K562 (cell line): ENCODE measurements at regions not wholly inside any gene's neighbourhood (a gene's known extent, or its start where the extent isn't known, plus 50 kb on each side); places are given as distances from the start of the nearest gene placed in this dataset.

Experiments
- ATAC-seq: fragments of 200-7000 bp; cut with Tn5 transposase; 3 replicates; pipeline ENCODE4 v1.9.1; 2020; ENCODE audit warnings: moderate library complexity
- BruUV-seq: library from RNA; stranded (reverse); fragments of 400-500 nt; replicated peaks from 2 replicates; lab custom pipeline; 2021; lab: Mats Ljungman, UMichigan
- CTCF ChIA-PET: fragments of 300-600 bp; formaldehyde crosslinking; extraction: SDS; loops from one replicate; lab custom pipeline; 2021; ENCODE audit warnings: low intra/inter-chr PET ratio; lab: Yijun Ruan, JAX
- POLR2A ChIA-PET: fragments of 300-600, 350-650 bp; sonication (Branson Sonifier 250); formaldehyde crosslinking; extraction: SDS; loops from one replicate; lab custom pipeline; 2021; ENCODE audit warnings: antibody characterized with exemption, inconsistent platforms; lab: Yijun Ruan, JAX
- DNase-seq, 4 experiments: peaks; one replicate each; pipeline versions ENCODE4 v3.0.0 to v3.0.0-alpha.2; 2011 to 2018; ENCODE audit warnings: low spot score in 3 of 4, mixed read lengths in 3 of 4; ENCODE audit errors: extremely low read depth in 1 of 4
- FAIRE-seq: peaks from 2 replicates; lab custom pipeline; 2011; peaks lifted over from hg19 to GRCh38; lab: Jason Lieb, UNC
- H2AFZ ChIP-seq: 2 replicates; pipeline ENCODE4 v1.6.0; 2011; ENCODE audit warnings: low read depth, low read length, control low read depth, inconsistent platforms
- H3K27ac ChIP-seq: fragments of 200-600 bp; 3 replicates; pipeline ENCODE4 v1.8.0; 2011; ENCODE audit warnings: low read depth, mild to moderate bottlenecking, control low read depth, inconsistent platforms, low read length, moderate library complexity, mixed read lengths; ENCODE audit errors: extremely low read depth
- H3K27me3 ChIP-seq, 2 experiments: fragments of 300-600 bp in 1 of 2; 2 replicates in 1 of 2; 3 replicates in 1 of 2; pipeline versions ENCODE4 v1.6.0 to v1.8.0; 2011; ENCODE audit warnings: inconsistent platforms in 2 of 2, low read length in 2 of 2, mild to moderate bottlenecking in 1 of 2, mixed read lengths in 1 of 2, moderate library complexity in 1 of 2; ENCODE audit not compliant: control insufficient read depth in 2 of 2, insufficient read depth in 2 of 2
- H3K36me3 ChIP-seq: fragments of 300-600 bp; 3 replicates; pipeline ENCODE4 v1.8.0; 2011; ENCODE audit warnings: mild to moderate bottlenecking, low read length, inconsistent platforms; ENCODE audit not compliant: control insufficient read depth, insufficient read depth
- H3K4me1 ChIP-seq, 2 experiments: fragments of 200-600 bp in 1 of 2; replicated peaks in 1 of 2; 2 replicates in 1 of 2; 3 replicates in 1 of 2; pipeline versions ENCODE4 v1.5.1 to v1.8.0; 2011; ENCODE audit warnings: inconsistent platforms in 2 of 2, low read length in 2 of 2, mild to moderate bottlenecking in 1 of 2, mixed read lengths in 1 of 2, moderate library complexity in 1 of 2; ENCODE audit not compliant: control insufficient read depth in 2 of 2, insufficient read depth in 2 of 2
- H3K4me2 ChIP-seq: 2 replicates; pipeline ENCODE4 v1.6.1; 2011; ENCODE audit warnings: low read length, control low read depth, inconsistent platforms, mixed read lengths; ENCODE audit not compliant: insufficient read depth
- H3K4me3 ChIP-seq: fragments of 200-600 bp; sonication (generic), shearing (Covaris generic); 2 replicates; pipeline ENCODE4 v1.5.1; 2016; ENCODE audit warnings: control low read depth, inconsistent platforms
- H3K79me2 ChIP-seq: fragments of 200-600 bp; 3 replicates; pipeline ENCODE4 v1.8.0; 2011; ENCODE audit warnings: low read length, inconsistent platforms; ENCODE audit not compliant: control insufficient read depth, insufficient read depth
- H3K9ac ChIP-seq, 2 experiments: 2 replicates each; pipeline versions ENCODE4 v1.6.0 to v1.6.1; 2011; ENCODE audit warnings: low read depth in 2 of 2, low read length in 2 of 2, control low read depth in 1 of 2, inconsistent platforms in 1 of 2, mild to moderate bottlenecking in 1 of 2, mixed read lengths in 1 of 2; ENCODE audit not compliant: insufficient read depth in 1 of 2
- H3K9me1 ChIP-seq: one replicate; pipeline ENCODE4 v1.6.0; 2011; ENCODE audit warnings: inconsistent platforms, mild to moderate bottlenecking, low read length, moderate library complexity; ENCODE audit not compliant: control insufficient read depth, insufficient read depth
- H3K9me3 ChIP-seq: replicated peaks from 2 replicates; pipeline ENCODE4 v1.5.1; 2011; ENCODE audit warnings: low read depth, low read length, inconsistent platforms; ENCODE audit not compliant: control insufficient read depth, insufficient read depth
- H4K20me1 ChIP-seq: replicated peaks from 2 replicates; pipeline ENCODE4 v1.6.1; 2011; ENCODE audit warnings: low read length, inconsistent platforms, mixed read lengths; ENCODE audit not compliant: control insufficient read depth, insufficient read depth
- ARID2 ChIP-seq: fragments of 450-650 bp; IDR thresholded peaks from 2 replicates; pipeline ENCODE4 v1.6.1; 2017; ENCODE audit warnings: antibody characterized with exemption, mild to moderate bottlenecking
- BACH1 ChIP-seq: fragments of 200-800 bp; sonication (Bioruptor generic); IDR thresholded peaks from 2 replicates; pipeline ENCODE4 v1.6.1; 2016; ENCODE audit warnings: missing genetic modification characterization, missing compliant biosample characterization
- BRD9 ChIP-seq: fragments of 450-650 bp; IDR thresholded peaks from 2 replicates; pipeline ENCODE4 v1.6.1; 2018; ENCODE audit warnings: low read depth; ENCODE audit not compliant: partially characterized antibody
- FOS ChIP-seq: IDR thresholded peaks from 3 replicates; pipeline ENCODE4 v1.6.1; 2011; ENCODE audit not compliant: insufficient read length; ENCODE audit errors: extremely low read depth
- PHF21A ChIP-seq: fragments of 450-650 bp; IDR thresholded peaks from 2 replicates; pipeline ENCODE4 v1.6.1; 2017; ENCODE audit warnings: low read depth, borderline replicate concordance
- RB1 ChIP-seq: fragments of 450-650 bp; IDR thresholded peaks from 2 replicates; pipeline ENCODE4 v1.6.1; 2017; ENCODE audit warnings: low read depth, mild to moderate bottlenecking
- RUNX1 ChIP-seq: sonication (generic); IDR thresholded peaks from 2 replicates; pipeline ENCODE4 v1.6.1; 2016; ENCODE audit warnings: antibody characterized with exemption, low read depth
- TBP ChIP-seq: optimal IDR thresholded peaks from 2 replicates; pipeline ENCODE3; 2011; ENCODE audit warnings: low read depth, low read length, improper control_type of control experiment
- ZBED1 ChIP-seq: IDR thresholded peaks from 2 replicates; pipeline ENCODE4 v1.6.1; 2014
- ZBTB7A ChIP-seq: IDR thresholded peaks from 2 replicates; pipeline ENCODE4 v1.6.1; 2011; ENCODE audit warnings: low read depth, mild to moderate bottlenecking, low read length, moderate library complexity, borderline replicate concordance; ENCODE audit not compliant: control insufficient read depth
- ZKSCAN3 ChIP-seq: fragments of 250-450 bp; sonication (Bioruptor Pico); IDR thresholded peaks from 2 replicates; pipeline ENCODE4 v1.4.0; 2020
- ZNF263 ChIP-seq: sonication (generic); formaldehyde crosslinking; IDR thresholded peaks from 2 replicates; pipeline ENCODE4 v1.8.0; 2022; ENCODE audit warnings: mild to moderate bottlenecking, missing genetic modification reagents, borderline replicate concordance
- ZNF707 ChIP-seq: fragments of 250-450 bp; sonication (Bioruptor Pico); conservative IDR thresholded peaks from 2 replicates; pipeline ENCODE4 v1.8.0; 2022; ENCODE audit warnings: inconsistent platforms, mild to moderate bottlenecking, moderate library complexity
- WGBS: fragments of 100-300 bp; shearing (Covaris generic); methylation state at CpG from one replicate; pipeline ENCODE4 v1.1.6; 2016; ENCODE audit warnings: low coverage, mixed read lengths; ENCODE audit not compliant: insufficient coverage; ENCODE audit errors: missing lambda C conversion rate; 5-methylcytosine and 5-hydroxymethylcytosine counted together
- in situ Hi-C: fragments of 300-500 bp; cut with MboI; formaldehyde crosslinking; loops from 4 replicates; pipeline ENCODE4 v1.15.0; 2018; ENCODE audit warnings: inconsistent platforms, mixed read lengths
- intact Hi-C: fragments of 100-400 bp; cut with micrococcal nuclease; formaldehyde crosslinking; loops from 2 replicates; pipeline ENCODE4 v1.14.2; 2022
- TF ChIP-seq, protein P1 (sequence below): fragments of 450-650 bp; IDR thresholded peaks from 2 replicates; pipeline ENCODE4 v1.6.1; 2016; ENCODE audit warnings: mild to moderate bottlenecking
- TF ChIP-seq, protein P2 (sequence below): sonication (generic); formaldehyde crosslinking; IDR thresholded peaks from 2 replicates; pipeline ENCODE4 v1.8.0; 2022; ENCODE audit warnings: missing genetic modification reagents, mild to moderate bottlenecking, borderline replicate concordance
- TF ChIP-seq, protein P3 (sequence below): IDR thresholded peaks from 3 replicates; pipeline ENCODE4 v1.6.1; 2011; ENCODE audit warnings: borderline replicate concordance, mild to moderate bottlenecking; ENCODE audit not compliant: insufficient read length, insufficient read depth
- TF ChIP-seq, protein P4 (sequence below): sonication (generic); formaldehyde crosslinking; IDR thresholded peaks from 2 replicates; pipeline ENCODE4 v1.8.0; 2022; ENCODE audit warnings: mild to moderate bottlenecking, missing genetic modification reagents
- TF ChIP-seq, protein P5 (sequence below): sonication (generic); formaldehyde crosslinking; IDR thresholded peaks from 2 replicates; pipeline ENCODE4 v1.9.0; 2022; ENCODE audit warnings: mild to moderate bottlenecking, missing genetic modification reagents

DNA sequence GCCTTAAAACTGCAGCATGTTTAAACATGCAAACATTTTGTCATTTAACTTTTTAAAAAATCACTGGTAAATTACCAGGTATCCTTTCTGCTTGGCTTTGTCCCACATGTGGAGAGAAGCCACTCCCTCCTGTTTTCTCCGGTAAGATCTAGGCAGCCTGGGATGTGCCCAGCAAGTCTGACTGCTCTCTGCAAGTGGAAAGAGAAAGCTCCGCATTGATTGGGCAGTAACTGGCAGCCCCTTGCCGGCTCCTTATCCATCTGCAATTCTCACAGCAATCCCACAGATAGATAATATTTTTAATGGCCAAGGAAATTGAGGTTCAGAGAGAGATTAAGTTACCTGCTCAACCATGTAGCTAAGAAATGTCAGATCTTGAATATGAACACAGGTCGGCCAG is 136.1 kb downstream of the TMEM200C start:
- no TSS peak for BruUV-seq
- TF ChIP-seq RB1: no peak
- TF ChIP-seq ZBED1: no peak
- TF ChIP-seq, protein P1, sequence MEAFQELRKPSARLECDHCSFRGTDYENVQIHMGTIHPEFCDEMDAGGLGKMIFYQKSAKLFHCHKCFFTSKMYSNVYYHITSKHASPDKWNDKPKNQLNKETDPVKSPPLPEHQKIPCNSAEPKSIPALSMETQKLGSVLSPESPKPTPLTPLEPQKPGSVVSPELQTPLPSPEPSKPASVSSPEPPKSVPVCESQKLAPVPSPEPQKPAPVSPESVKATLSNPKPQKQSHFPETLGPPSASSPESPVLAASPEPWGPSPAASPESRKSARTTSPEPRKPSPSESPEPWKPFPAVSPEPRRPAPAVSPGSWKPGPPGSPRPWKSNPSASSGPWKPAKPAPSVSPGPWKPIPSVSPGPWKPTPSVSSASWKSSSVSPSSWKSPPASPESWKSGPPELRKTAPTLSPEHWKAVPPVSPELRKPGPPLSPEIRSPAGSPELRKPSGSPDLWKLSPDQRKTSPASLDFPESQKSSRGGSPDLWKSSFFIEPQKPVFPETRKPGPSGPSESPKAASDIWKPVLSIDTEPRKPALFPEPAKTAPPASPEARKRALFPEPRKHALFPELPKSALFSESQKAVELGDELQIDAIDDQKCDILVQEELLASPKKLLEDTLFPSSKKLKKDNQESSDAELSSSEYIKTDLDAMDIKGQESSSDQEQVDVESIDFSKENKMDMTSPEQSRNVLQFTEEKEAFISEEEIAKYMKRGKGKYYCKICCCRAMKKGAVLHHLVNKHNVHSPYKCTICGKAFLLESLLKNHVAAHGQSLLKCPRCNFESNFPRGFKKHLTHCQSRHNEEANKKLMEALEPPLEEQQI: no peak
- TF ChIP-seq ZKSCAN3: no peak
- TF ChIP-seq ARID2: no peak
- TF ChIP-seq, protein P2, sequence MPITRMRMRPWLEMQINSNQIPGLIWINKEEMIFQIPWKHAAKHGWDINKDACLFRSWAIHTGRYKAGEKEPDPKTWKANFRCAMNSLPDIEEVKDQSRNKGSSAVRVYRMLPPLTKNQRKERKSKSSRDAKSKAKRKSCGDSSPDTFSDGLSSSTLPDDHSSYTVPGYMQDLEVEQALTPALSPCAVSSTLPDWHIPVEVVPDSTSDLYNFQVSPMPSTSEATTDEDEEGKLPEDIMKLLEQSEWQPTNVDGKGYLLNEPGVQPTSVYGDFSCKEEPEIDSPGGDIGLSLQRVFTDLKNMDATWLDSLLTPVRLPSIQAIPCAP (CRISPR knock-in tag): no peak
- TF ChIP-seq BRD9: no peak
- TF ChIP-seq ZNF707 (CRISPR knock-in tag): no peak
- TF ChIP-seq BACH1 (tag): no peak
- no peak for TF ChIP-seq ZBTB7A
- TF ChIP-seq, protein P3, sequence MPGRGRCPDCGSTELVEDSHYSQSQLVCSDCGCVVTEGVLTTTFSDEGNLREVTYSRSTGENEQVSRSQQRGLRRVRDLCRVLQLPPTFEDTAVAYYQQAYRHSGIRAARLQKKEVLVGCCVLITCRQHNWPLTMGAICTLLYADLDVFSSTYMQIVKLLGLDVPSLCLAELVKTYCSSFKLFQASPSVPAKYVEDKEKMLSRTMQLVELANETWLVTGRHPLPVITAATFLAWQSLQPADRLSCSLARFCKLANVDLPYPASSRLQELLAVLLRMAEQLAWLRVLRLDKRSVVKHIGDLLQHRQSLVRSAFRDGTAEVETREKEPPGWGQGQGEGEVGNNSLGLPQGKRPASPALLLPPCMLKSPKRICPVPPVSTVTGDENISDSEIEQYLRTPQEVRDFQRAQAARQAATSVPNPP: no peak
- TF ChIP-seq TBP: no peak
- no peak for TF ChIP-seq FOS
- TF ChIP-seq PHF21A: no peak
- TF ChIP-seq, protein P4, sequence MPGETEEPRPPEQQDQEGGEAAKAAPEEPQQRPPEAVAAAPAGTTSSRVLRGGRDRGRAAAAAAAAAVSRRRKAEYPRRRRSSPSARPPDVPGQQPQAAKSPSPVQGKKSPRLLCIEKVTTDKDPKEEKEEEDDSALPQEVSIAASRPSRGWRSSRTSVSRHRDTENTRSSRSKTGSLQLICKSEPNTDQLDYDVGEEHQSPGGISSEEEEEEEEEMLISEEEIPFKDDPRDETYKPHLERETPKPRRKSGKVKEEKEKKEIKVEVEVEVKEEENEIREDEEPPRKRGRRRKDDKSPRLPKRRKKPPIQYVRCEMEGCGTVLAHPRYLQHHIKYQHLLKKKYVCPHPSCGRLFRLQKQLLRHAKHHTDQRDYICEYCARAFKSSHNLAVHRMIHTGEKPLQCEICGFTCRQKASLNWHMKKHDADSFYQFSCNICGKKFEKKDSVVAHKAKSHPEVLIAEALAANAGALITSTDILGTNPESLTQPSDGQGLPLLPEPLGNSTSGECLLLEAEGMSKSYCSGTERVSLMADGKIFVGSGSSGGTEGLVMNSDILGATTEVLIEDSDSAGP: no peak
- no peak for TF ChIP-seq RUNX1
- TF ChIP-seq ZNF263: no peak
- TF ChIP-seq, protein P5, sequence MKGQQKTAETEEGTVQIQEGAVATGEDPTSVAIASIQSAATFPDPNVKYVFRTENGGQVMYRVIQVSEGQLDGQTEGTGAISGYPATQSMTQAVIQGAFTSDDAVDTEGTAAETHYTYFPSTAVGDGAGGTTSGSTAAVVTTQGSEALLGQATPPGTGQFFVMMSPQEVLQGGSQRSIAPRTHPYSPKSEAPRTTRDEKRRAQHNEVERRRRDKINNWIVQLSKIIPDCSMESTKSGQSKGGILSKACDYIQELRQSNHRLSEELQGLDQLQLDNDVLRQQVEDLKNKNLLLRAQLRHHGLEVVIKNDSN: no peak

More for the DNA sequence above, 136.1 kb downstream of the TMEM200C start:
- Histone ChIP-seq H3K9me3 (no peaks in the 10 kb centered on the region; the same call in none of the 2 replicates), H3K9me1 (no peaks in the 10 kb centered on the region), H3K4me1 (no peaks in the 10 kb centered on the region), H3K79me2 (no peaks in the 10 kb centered on the region), H4K20me1 (no peaks in the 10 kb centered on the region), H3K9ac (no peak overlapping the region), H3K4me2 (no peak overlapping the region), H3K27ac (no peak overlapping the region), H3K36me3 (no peaks in the 10 kb centered on the region), H3K27me3 (no peaks in the 10 kb centered on the region), H3K4me3 (no peak overlapping the region), H2AFZ (no peak overlapping the region)
- FAIRE-seq (no peak), DNase-seq (no peak), ATAC-seq (no peak)
- ChIA-PET CTCF (no interaction called here), POLR2A (no interaction called here)
- in situ Hi-C loops: no loop called here
- WGBS: 3% methylated on average over 4 of the region's 4 CpGs
- intact Hi-C loops: no loop called here
